ENCODE measurements at regions not wholly inside any gene's neighbourhood (a gene's known extent, or its start where the extent isn't known, plus 50 kb on each side); places are given as distances from the start of the nearest gene placed in this dataset.
A peak's percentile ranks its signal among the peaks of the same experiment; 100 is the strongest.
"Not testable (repeated sequence)": the region's sequence is repeated elsewhere in the genome, so short reads cannot be mapped to it uniquely, and the experiment has no call there.

GRCh38 chr2:39929531-39929930 is 150.5 kb upstream of the THUMPD2 start:
- FAIRE-seq = no peak

GRCh38 chr2:39925312-39925711 is 146.3 kb upstream of the THUMPD2 start:
- no peak for FAIRE-seq

GRCh38 chr2:39923455-39923854 is 144.4 kb upstream of the THUMPD2 start:
- FAIRE-seq = no peak

GRCh38 chr2:39922679-39923405 is 143.8 kb upstream of the THUMPD2 start:
- FAIRE-seq = no peak

GRCh38 chr2:39920307-39920801 is 141.3 kb upstream of the THUMPD2 start:
- FAIRE-seq = no peak

- no peak for FAIRE-seq
Observed at GRCh38 chr2:39919511-39920306, 140.7 kb upstream of the THUMPD2 start.

GRCh38 chr2:39918886-39919285 is 139.8 kb upstream of the THUMPD2 start:
- FAIRE-seq = no peak

- FAIRE-seq = not testable (repeated sequence)
Observed at GRCh38 chr2:39917371-39917770, 138.3 kb upstream of the THUMPD2 start.

GRCh38 chr2:39914949-39915348 is 135.9 kb upstream of the THUMPD2 start:
- no peak for FAIRE-seq

- peak; percentile 95 for FAIRE-seq
Observed at GRCh38 chr2:39913648-39914461, 134.8 kb upstream of the THUMPD2 start.

- no peak for FAIRE-seq
Observed at GRCh38 chr2:39902103-39902502, 123.0 kb upstream of the THUMPD2 start.

- no peak for FAIRE-seq
Observed at GRCh38 chr2:39898934-39899333, 119.9 kb upstream of the THUMPD2 start.

GRCh38 chr2:39897273-39897672 is 118.2 kb upstream of the THUMPD2 start:
- no peak for FAIRE-seq

- FAIRE-seq = no peak
Observed at GRCh38 chr2:39894082-39894481, 115.0 kb upstream of the THUMPD2 start.

GRCh38 chr2:39893616-39894015 is 114.6 kb upstream of the THUMPD2 start:
- FAIRE-seq = no peak

GRCh38 chr2:39881948-39882347 is 102.9 kb upstream of the THUMPD2 start:
- FAIRE-seq = no peak

GRCh38 chr2:39881494-39881893 is 102.4 kb upstream of the THUMPD2 start:
- no peak for FAIRE-seq

GRCh38 chr2:39879001-39879400 is 99.9 kb upstream of the THUMPD2 start:
- FAIRE-seq = not testable (repeated sequence)

GRCh38 chr2:39875914-39876267 is 96.8 kb upstream of the THUMPD2 start:
- no peak for FAIRE-seq

GRCh38 chr2:39875182-39875913 is 96.3 kb upstream of the THUMPD2 start:
- no peak for FAIRE-seq

- FAIRE-seq = no peak
Observed at GRCh38 chr2:39874236-39874635, 95.2 kb upstream of the THUMPD2 start.

GRCh38 chr2:39873586-39873985 is 94.5 kb upstream of the THUMPD2 start:
- FAIRE-seq = no peak

GRCh38 chr2:39872748-39873147 is 93.7 kb upstream of the THUMPD2 start:
- FAIRE-seq = no peak

Measured in A204.1 (cell line).